ENCODE measurements at regions not wholly inside any gene's neighbourhood (a gene's known extent, or its start where the extent isn't known, plus 50 kb on each side); places are given as distances from the start of the nearest gene placed in this dataset.
A peak's percentile ranks its signal among the peaks of the same experiment; 100 is the strongest.

DNA sequence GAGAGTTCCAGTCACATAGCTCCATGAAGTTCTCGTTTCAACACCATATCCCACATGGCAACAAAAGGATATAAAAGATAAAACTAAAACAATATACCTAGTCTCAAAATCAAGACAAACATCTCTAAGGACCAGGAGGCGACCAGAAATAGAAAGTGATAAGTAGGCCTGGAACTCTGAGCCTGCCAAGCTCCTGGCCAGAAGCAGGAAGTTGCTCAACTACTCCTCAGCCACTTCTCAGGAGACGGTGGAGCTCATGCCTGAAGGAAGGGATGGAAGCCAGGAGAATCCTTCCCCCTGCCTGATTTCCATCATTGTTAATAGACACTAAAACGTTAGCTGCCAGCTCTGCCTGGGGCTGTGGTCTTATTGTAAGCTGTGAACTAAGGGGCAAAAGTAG, 94.7 kb downstream of the DISP1 start:
- peak; percentile 78 for DNase-seq (ENCODE audit: unreplicated experiment)
- TF ChIP-seq, protein P1, sequence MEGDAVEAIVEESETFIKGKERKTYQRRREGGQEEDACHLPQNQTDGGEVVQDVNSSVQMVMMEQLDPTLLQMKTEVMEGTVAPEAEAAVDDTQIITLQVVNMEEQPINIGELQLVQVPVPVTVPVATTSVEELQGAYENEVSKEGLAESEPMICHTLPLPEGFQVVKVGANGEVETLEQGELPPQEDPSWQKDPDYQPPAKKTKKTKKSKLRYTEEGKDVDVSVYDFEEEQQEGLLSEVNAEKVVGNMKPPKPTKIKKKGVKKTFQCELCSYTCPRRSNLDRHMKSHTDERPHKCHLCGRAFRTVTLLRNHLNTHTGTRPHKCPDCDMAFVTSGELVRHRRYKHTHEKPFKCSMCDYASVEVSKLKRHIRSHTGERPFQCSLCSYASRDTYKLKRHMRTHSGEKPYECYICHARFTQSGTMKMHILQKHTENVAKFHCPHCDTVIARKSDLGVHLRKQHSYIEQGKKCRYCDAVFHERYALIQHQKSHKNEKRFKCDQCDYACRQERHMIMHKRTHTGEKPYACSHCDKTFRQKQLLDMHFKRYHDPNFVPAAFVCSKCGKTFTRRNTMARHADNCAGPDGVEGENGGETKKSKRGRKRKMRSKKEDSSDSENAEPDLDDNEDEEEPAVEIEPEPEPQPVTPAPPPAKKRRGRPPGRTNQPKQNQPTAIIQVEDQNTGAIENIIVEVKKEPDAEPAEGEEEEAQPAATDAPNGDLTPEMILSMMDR (IDR thresholded peaks at IDR 0.05; ENCODE audit: unreplicated experiment): no peak
- no peaks in the 10 kb centered on the region for H3K9me3 Mint-ChIP-seq (ENCODE audit: unreplicated experiment)
- no peaks in the 10 kb centered on the region for H3K27me3 Mint-ChIP-seq (ENCODE audit: insufficient read depth, unreplicated experiment)
- BruUV-seq (replicated peaks): no TSS peak
- POLR2A ChIA-PET: interaction anchor here (3.0 to 3.5 kb wide), 2 partner anchors 17 to 22 kb away, joined by 11 to 20 read pairs; no protein-coding TSS in a partner anchor
- intact Hi-C loops (cut with micrococcal nuclease): no loop called here
- CTCF ChIA-PET: interaction anchor here (0.6 to 1.4 kb wide), 4 partner anchors 9 to 705 kb away, joined by 3 to 4 read pairs (median 4); no protein-coding TSS in a partner anchor
- H3K27ac Mint-ChIP-seq (ENCODE audit: low read depth, unreplicated experiment): no peak overlapping the region
- peaks cover 19% of the 10 kb centered on the region for H3K4me1 Mint-ChIP-seq (ENCODE audit: insufficient read depth, unreplicated experiment)
- H3K4me3 Mint-ChIP-seq (ENCODE audit: unreplicated experiment): no peak overlapping the region
- no peaks in the 10 kb centered on the region for H3K36me3 Mint-ChIP-seq (ENCODE audit: insufficient read depth, unreplicated experiment)

DNA sequence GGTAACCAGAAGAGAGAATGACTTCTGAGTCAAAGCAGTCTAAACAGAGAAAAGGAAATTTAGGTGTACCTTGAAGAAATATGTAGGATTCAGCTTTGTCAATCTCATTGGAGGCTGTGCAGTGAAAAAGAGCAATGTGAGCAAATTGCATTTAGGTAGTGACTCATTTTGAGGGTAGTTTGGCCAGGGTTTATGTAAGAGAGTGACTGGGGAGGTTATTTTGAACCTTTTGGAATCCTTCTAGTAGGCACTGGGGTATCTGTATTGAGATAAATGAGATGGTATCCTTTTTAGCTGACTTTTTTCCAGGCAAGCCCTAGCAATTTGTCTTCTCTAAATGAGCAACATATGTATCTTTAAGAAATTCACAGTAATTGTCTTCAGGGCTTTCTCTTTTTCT, 95.9 kb downstream of the DISP1 start:
- H3K4me3 Mint-ChIP-seq (ENCODE audit: unreplicated experiment): no peak overlapping the region
- peaks cover 27% of the 10 kb centered on the region for H3K4me1 Mint-ChIP-seq (ENCODE audit: insufficient read depth, unreplicated experiment)
- TF ChIP-seq, protein P1 (IDR thresholded peaks at IDR 0.05; ENCODE audit: unreplicated experiment): no peak

DNA sequence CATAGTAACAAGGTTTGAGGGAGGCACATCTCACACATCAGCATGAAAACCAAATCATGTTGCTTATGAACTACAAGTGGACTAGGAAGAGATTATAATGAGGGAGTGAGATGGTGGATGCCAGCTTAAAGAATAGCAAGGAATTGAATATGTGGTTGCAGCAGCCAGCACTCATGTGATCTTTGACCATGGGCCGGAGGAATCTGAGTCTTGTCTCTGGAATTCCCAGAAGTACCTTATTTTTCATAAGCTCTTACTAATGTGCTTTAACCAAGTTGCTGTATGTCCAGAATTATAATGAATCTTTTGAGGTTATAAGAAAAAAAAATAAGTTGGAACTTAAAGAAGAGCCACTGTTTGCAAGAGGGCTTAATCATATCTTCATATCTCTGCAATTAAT, 97.0 kb downstream of the DISP1 start:
- CTCF ChIA-PET: interaction anchor here (0.6 to 2.9 kb wide), 2 partner anchors 178 to 224 kb away, joined by 5 to 12 read pairs; no protein-coding TSS in a partner anchor

More for the DNA sequence above, 95.9 kb downstream of the DISP1 start:
- Mint-ChIP-seq H3K9me3 (ENCODE audit: unreplicated experiment) (no peaks in the 10 kb centered on the region), H3K27me3 (ENCODE audit: insufficient read depth, unreplicated experiment) (no peaks in the 10 kb centered on the region), H3K36me3 (ENCODE audit: insufficient read depth, unreplicated experiment) (no peaks in the 10 kb centered on the region), H3K27ac (ENCODE audit: low read depth, unreplicated experiment) (no peak overlapping the region)
- CTCF ChIA-PET: interaction anchor here (0.6 to 2.9 kb wide), 5 partner anchors 10 to 179 kb away, joined by 3 to 12 read pairs (median 3); no protein-coding TSS in a partner anchor
- intact Hi-C loops (cut with micrococcal nuclease): no loop called here
- POLR2A ChIA-PET: interaction anchor here (0.6 to 3.5 kb wide), 8 partner anchors 8 to 160 kb away, joined by 3 to 20 read pairs (median 3); no protein-coding TSS in a partner anchor
- peak; percentile 74 for DNase-seq (ENCODE audit: unreplicated experiment)
- no TSS peak for BruUV-seq (replicated peaks)

DNA sequence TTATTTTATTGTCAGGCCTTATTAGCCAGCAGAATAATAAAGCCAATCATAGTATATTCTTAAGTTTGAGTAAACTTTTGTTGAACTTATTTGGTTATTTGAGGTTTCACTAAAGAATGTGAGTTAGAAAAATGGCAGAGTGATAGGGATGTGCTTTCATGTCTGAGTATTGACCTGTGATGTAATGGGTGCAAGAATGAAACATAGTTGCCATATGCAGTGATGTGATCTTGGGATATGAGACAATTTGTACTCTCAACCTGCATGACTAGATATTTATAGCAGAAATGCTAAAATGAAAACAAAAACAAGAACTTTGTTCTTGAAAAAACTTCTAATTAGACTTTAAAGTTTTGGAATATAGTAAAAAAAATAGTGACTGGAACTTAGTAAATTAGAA, 97.9 kb downstream of the DISP1 start:
- intact Hi-C loops (cut with micrococcal nuclease): no loop called here
- POLR2A ChIA-PET: no interaction called here

More for the DNA sequence above, 97.0 kb downstream of the DISP1 start:
- H3K4me3 Mint-ChIP-seq (ENCODE audit: unreplicated experiment): no peak overlapping the region
- DNase-seq (ENCODE audit: unreplicated experiment): no peak
- no peak overlapping the region for H3K27ac Mint-ChIP-seq (ENCODE audit: low read depth, unreplicated experiment)
- POLR2A ChIA-PET: interaction anchor here (0.6 to 3.5 kb wide), 3 partner anchors 19 to 82 kb away, joined by 4 to 20 read pairs (median 11); no protein-coding TSS in a partner anchor
- peaks cover 2% of the 10 kb centered on the region for H3K9me3 Mint-ChIP-seq (ENCODE audit: unreplicated experiment)
- H3K4me1 Mint-ChIP-seq (ENCODE audit: insufficient read depth, unreplicated experiment): peaks cover 28% of the 10 kb centered on the region
- intact Hi-C loops (cut with micrococcal nuclease): no loop called here
- TF ChIP-seq, protein P1 (IDR thresholded peaks at IDR 0.05; ENCODE audit: unreplicated experiment): no peak
- no peaks in the 10 kb centered on the region for H3K36me3 Mint-ChIP-seq (ENCODE audit: insufficient read depth, unreplicated experiment)
- BruUV-seq (replicated peaks): no TSS peak
- no peaks in the 10 kb centered on the region for H3K27me3 Mint-ChIP-seq (ENCODE audit: insufficient read depth, unreplicated experiment)

More for the DNA sequence above, 97.9 kb downstream of the DISP1 start:
- Mint-ChIP-seq H3K27me3 (ENCODE audit: insufficient read depth, unreplicated experiment) (no peaks in the 10 kb centered on the region), H3K36me3 (ENCODE audit: insufficient read depth, unreplicated experiment) (no peaks in the 10 kb centered on the region), H3K4me1 (ENCODE audit: insufficient read depth, unreplicated experiment) (peaks cover 28% of the 10 kb centered on the region), H3K9me3 (ENCODE audit: unreplicated experiment) (peaks cover 8% of the 10 kb centered on the region), H3K27ac (ENCODE audit: low read depth, unreplicated experiment) (no peak overlapping the region), H3K4me3 (ENCODE audit: unreplicated experiment) (no peak overlapping the region)
- no peak for DNase-seq (ENCODE audit: unreplicated experiment)
- no TSS peak for BruUV-seq (replicated peaks)
- TF ChIP-seq, protein P1 (IDR thresholded peaks at IDR 0.05; ENCODE audit: unreplicated experiment): no peak
- CTCF ChIA-PET: interaction anchor here (2.9 kb wide), 1 partner anchor 177 kb away, joined by 12 read pairs; no protein-coding TSS in a partner anchor

Measured in MCF 10A (cell line).